Endothelial cell of umbilical vein (primary cell): ENCODE measurements at regions not wholly inside any gene's neighbourhood (a gene's known extent, or its start where the extent isn't known, plus 50 kb on each side); places are given as distances from the start of the nearest gene placed in this dataset.

Experiments used
- BruUV-seq: library from RNA; stranded (reverse); fragments of 400-500 nt; replicated peaks from 2 replicates; lab custom pipeline; 2021; lab: Mats Ljungman, UMichigan
- CTCF ChIA-PET: fragments of 300-600, 350-600 bp; sonication (Branson Sonifier 250); formaldehyde crosslinking; loops from one replicate; lab custom pipeline; 2021; ENCODE audit warnings: antibody characterized with exemption, inconsistent platforms; lab: Charles Lee
- POLR2A ChIA-PET: fragments of 300-600, 350-600 bp; sonication (Branson Sonifier 250); formaldehyde crosslinking; loops from one replicate; lab custom pipeline; 2021; ENCODE audit warnings: antibody characterized with exemption, inconsistent platforms; lab: Charles Lee
- DNase-seq: peaks from one replicate; pipeline ENCODE4 v3.0.0-alpha.2; 2011; ENCODE audit warnings: low read depth, low spot score
- FAIRE-seq: peaks from 2 replicates; lab custom pipeline; 2011; peaks lifted over from hg19 to GRCh38; lab: Jason Lieb, UNC
- H2AFZ ChIP-seq: 2 replicates; pipeline ENCODE4 v1.6.0; 2012; ENCODE audit warnings: low read depth, low read length, control low read depth, inconsistent platforms
- H3K27ac ChIP-seq: 2 replicates; pipeline ENCODE4 v1.5.1; 2011; ENCODE audit warnings: low read depth, mild to moderate bottlenecking, control low read depth, low read length, moderate library complexity; ENCODE audit not compliant: insufficient read depth
- H3K27me3 ChIP-seq, 2 experiments: 2 replicates each; pipeline versions ENCODE4 v1.6.0 to v1.6.1; 2011; ENCODE audit warnings: low read length in 2 of 2, mixed read lengths in 1 of 2; ENCODE audit not compliant: control insufficient read depth in 2 of 2, insufficient read depth in 2 of 2
- H3K36me3 ChIP-seq, 2 experiments: 2 replicates in 1 of 2; 3 replicates in 1 of 2; pipeline ENCODE4 v1.5.1; 2011; ENCODE audit warnings: low read length in 2 of 2, mild to moderate bottlenecking in 1 of 2, moderate library complexity in 1 of 2; ENCODE audit not compliant: control insufficient read depth in 2 of 2, insufficient read depth in 2 of 2; ENCODE audit errors: extremely low read depth in 1 of 2
- H3K4me1 ChIP-seq: 3 replicates; pipeline ENCODE4 v1.5.1; 2011; ENCODE audit warnings: mild to moderate bottlenecking, low read length; ENCODE audit not compliant: control insufficient read depth, insufficient read depth; ENCODE audit errors: extremely low read depth
- H3K4me2 ChIP-seq: 2 replicates; pipeline ENCODE4 v1.6.1; 2011; ENCODE audit warnings: low read length, control low read depth, mixed read lengths; ENCODE audit not compliant: insufficient read depth
- H3K4me3 ChIP-seq, 3 experiments: fragments of 200-600 bp in 1 of 3; sonication (generic), shearing (Covaris generic) in 1 of 3; replicated peaks in 1 of 3; 2 replicates each; pipeline ENCODE4 v1.5.1; 2011 to 2016; ENCODE audit warnings: control low read depth in 3 of 3, low read length in 3 of 3, mild to moderate bottlenecking in 2 of 3, inconsistent platforms in 1 of 3, low read depth in 1 of 3, moderate library complexity in 1 of 3; ENCODE audit not compliant: insufficient read depth in 1 of 3
- H3K79me2 ChIP-seq: 2 replicates; pipeline ENCODE4 v1.6.0; 2012; ENCODE audit warnings: low read length, inconsistent platforms; ENCODE audit not compliant: control insufficient read depth, insufficient read depth
- H3K9ac ChIP-seq: replicated peaks from 2 replicates; pipeline ENCODE3; 2011; ENCODE audit warnings: low read length, control low read depth; ENCODE audit not compliant: insufficient read depth; ENCODE audit errors: extremely low read depth
- H3K9me1 ChIP-seq: replicated peaks from 3 replicates; pipeline ENCODE4 v1.6.0; 2011; ENCODE audit warnings: mild to moderate bottlenecking, low read length; ENCODE audit not compliant: control insufficient read depth, insufficient read depth; ENCODE audit errors: extremely low read depth
- H3K9me3 ChIP-seq: replicated peaks from 2 replicates; pipeline ENCODE4 v1.5.1; 2012; ENCODE audit warnings: low read length, inconsistent platforms; ENCODE audit not compliant: control insufficient read depth, insufficient read depth
- H4K20me1 ChIP-seq: replicated peaks from 2 replicates; pipeline ENCODE3; 2011; ENCODE audit warnings: mild to moderate bottlenecking, low read length; ENCODE audit not compliant: control insufficient read depth, insufficient read depth; ENCODE audit errors: extremely low read depth
- CTCF ChIP-seq, 2 donors: IDR thresholded peaks; 1 replicate in 1 of 2; 2 replicates in 1 of 2; pipeline ENCODE4 v1.5.1; 2011; ENCODE audit warnings: low read length in 2 of 2, mild to moderate bottlenecking in 2 of 2, moderate library complexity in 2 of 2, control low read depth in 1 of 2, inconsistent platforms in 1 of 2, low read depth in 1 of 2; ENCODE audit not compliant: insufficient read depth in 1 of 2; ENCODE audit errors: extremely low read depth in 1 of 2
- FOS ChIP-seq: IDR thresholded peaks from 2 replicates; pipeline ENCODE4 v1.6.1; 2011; ENCODE audit warnings: mild to moderate bottlenecking, low read length, moderate library complexity, borderline replicate concordance; ENCODE audit not compliant: insufficient read depth
- GATA2 ChIP-seq: IDR thresholded peaks from 2 replicates; pipeline ENCODE4 v1.7.0; 2011; ENCODE audit warnings: low read depth, mild to moderate bottlenecking, moderate library complexity, mixed read lengths, low read length; ENCODE audit not compliant: insufficient read length, insufficient read depth
- JUN ChIP-seq: IDR thresholded peaks from 2 replicates; pipeline ENCODE4 v1.6.1; 2011; ENCODE audit warnings: borderline replicate concordance, low read depth; ENCODE audit not compliant: insufficient read length, insufficient read depth
- POLR2A ChIP-seq: IDR thresholded peaks from 2 replicates; pipeline ENCODE4 v1.6.1; 2012; ENCODE audit warnings: low read depth, mild to moderate bottlenecking, control low read depth, low read length
- dilution Hi-C: fragments of 300-500 bp; cut with MboI; formaldehyde crosslinking; loops from one replicate; pipeline ENCODE4 v1.15.0; 2019; ENCODE audit warnings: low sequenced_read_pairs; ENCODE audit not compliant: extremely low pct_ligation_motif_present
- intact Hi-C: fragments of 100-400 bp; cut with micrococcal nuclease; formaldehyde crosslinking; loops from one replicate; pipeline ENCODE4 v1.10.0; 2022

DNA sequence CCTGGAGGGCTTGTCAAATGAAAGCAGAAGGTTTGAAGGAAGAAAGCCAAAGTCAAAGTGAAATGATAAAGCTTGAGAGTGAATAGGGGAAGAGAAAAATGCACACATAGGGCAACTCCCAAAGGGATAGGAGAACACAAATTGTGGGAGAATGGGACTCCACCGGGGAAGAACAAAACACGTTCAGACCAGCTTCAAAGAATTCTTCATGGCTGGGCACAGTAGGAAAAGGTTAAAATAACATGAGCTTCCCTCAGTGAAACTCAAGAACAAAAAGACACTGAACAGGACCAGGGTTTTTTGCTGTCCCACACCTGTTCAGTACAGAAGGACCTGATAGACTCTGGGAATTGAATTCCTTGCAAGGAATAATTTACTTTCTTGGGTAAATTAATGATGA lies 123.1 kb upstream of the NCKAP5 start:
- FAIRE-seq (no peak), DNase-seq (no peak)
- H3K9me3 ChIP-seq, result no peaks in the 10 kb centered on the region
- H3K4me2 ChIP-seq, result no peak overlapping the region
- no peak overlapping the region for H3K4me3 ChIP-seq
- dilution Hi-C loops (no loop called here), intact Hi-C loops (no loop called here)
- POLR2A ChIA-PET, result no interaction called here
- no peaks in the 10 kb centered on the region for H3K4me1 ChIP-seq
- H3K36me3 ChIP-seq, result no peaks in the 10 kb centered on the region
- H3K79me2 ChIP-seq, result no peaks in the 10 kb centered on the region
- CTCF ChIA-PET, result no interaction called here
- no peak overlapping the region for H3K27ac ChIP-seq
- H3K9me1 ChIP-seq, result no peaks in the 10 kb centered on the region
- BruUV-seq, result no TSS peak
- H3K27me3 ChIP-seq, result peaks cover 3 to 12% of the 10 kb centered on the region in 2 experiments
- TF ChIP-seq CTCF (IDR thresholded peaks at IDR 0.05; ENCODE audit: extremely low read depth in 1 of 2, insufficient read depth in 1 of 2, low read depth in 1 of 2, low read length in 2 of 2) (no peak), POLR2A (no peak), JUN (no peak), GATA2 (no peak)
- H3K9ac ChIP-seq, result no peak overlapping the region
- H2AFZ ChIP-seq, result no peak overlapping the region
- H4K20me1 ChIP-seq, result no peaks in the 10 kb centered on the region

DNA sequence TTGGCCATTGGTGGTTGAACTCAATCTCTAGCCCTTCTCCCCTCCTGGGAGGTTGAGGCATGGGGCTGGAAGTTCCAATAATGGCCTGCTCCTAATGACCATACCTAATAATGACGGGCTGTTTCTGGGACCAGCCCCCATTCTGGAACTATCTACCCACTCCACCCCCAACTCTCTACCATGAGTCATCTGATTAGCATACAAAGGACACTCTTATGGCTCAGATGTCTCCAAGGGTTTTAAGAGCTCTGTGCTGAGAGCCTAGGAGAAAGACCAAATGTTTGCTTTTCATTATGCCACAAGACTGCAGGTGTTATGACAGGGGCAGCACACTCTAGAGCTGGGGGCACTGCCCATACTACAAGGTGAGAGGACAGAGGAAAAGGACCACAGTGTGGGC lies 137.0 kb upstream of the NCKAP5 start:
- DNase-seq (no peak), FAIRE-seq (no peak)
- H2AFZ ChIP-seq, result no peak overlapping the region
- no peaks in the 10 kb centered on the region for H3K79me2 ChIP-seq
- H3K27me3 ChIP-seq, result no peaks in the 10 kb centered on the region
- TF ChIP-seq JUN (no peak), POLR2A (no peak), FOS (peak; percentile 20), CTCF (IDR thresholded peaks at IDR 0.05; ENCODE audit: extremely low read depth in 1 of 2, insufficient read depth in 1 of 2, low read depth in 1 of 2, low read length in 2 of 2) (no peak)
- intact Hi-C loops (no loop called here), dilution Hi-C loops (no loop called here)
- H3K9me1 ChIP-seq, result no peaks in the 10 kb centered on the region
- no TSS peak for BruUV-seq
- H3K9ac ChIP-seq, result no peak overlapping the region
- no peaks in the 10 kb centered on the region for H3K4me1 ChIP-seq
- ChIA-PET POLR2A (no interaction called here), CTCF (no interaction called here)
- H3K27ac ChIP-seq, result no peak overlapping the region
- H3K4me2 ChIP-seq, result no peak overlapping the region
- H3K9me3 ChIP-seq, result peaks cover 3% of the 10 kb centered on the region
- no peak overlapping the region for H3K4me3 ChIP-seq
- H3K36me3 ChIP-seq, result no peaks in the 10 kb centered on the region
- H4K20me1 ChIP-seq, result no peaks in the 10 kb centered on the region
